Astrocyte (in vitro differentiated cells and primary cell): ENCODE measurements at regions not wholly inside any gene's neighbourhood (a gene's known extent, or its start where the extent isn't known, plus 50 kb on each side); places are given as distances from the start of the nearest gene placed in this dataset.

ENCODE experiments used
- DNase-seq: peaks from one replicate; pipeline ENCODE4 v3.0.0-alpha.2; 2010; ENCODE audit warnings: low read depth
- FAIRE-seq: peaks from 2 replicates; lab custom pipeline; 2011; peaks lifted over from hg19 to GRCh38; lab: Jason Lieb, UNC
- H2AFZ ChIP-seq: 2 replicates; pipeline ENCODE4 v1.6.0; 2012; ENCODE audit warnings: low read depth, low read length, inconsistent platforms
- H3K27ac ChIP-seq: 2 replicates; pipeline ENCODE4 v1.5.1; 2011; ENCODE audit warnings: low read depth, low read length, inconsistent platforms
- H3K27me3 ChIP-seq: 2 replicates; pipeline ENCODE4 v1.6.0; 2011; ENCODE audit warnings: low read length, inconsistent platforms; ENCODE audit not compliant: insufficient read depth
- H3K36me3 ChIP-seq: 2 replicates; pipeline ENCODE4 v1.5.1; 2011; ENCODE audit warnings: low read length, inconsistent platforms; ENCODE audit not compliant: insufficient read depth
- H3K4me1 ChIP-seq: 2 replicates; pipeline ENCODE4 v1.5.1; 2011; ENCODE audit warnings: low read length, inconsistent platforms; ENCODE audit not compliant: insufficient read depth
- H3K4me2 ChIP-seq: 2 replicates; pipeline ENCODE4 v1.6.0; 2012; ENCODE audit warnings: low read length, inconsistent platforms
- H3K4me3 ChIP-seq: 2 replicates; pipeline ENCODE4 v1.5.1; 2011; ENCODE audit warnings: low read depth, mild to moderate bottlenecking, low read length, inconsistent platforms; ENCODE audit not compliant: insufficient read depth
- H3K79me2 ChIP-seq: 2 replicates; pipeline ENCODE4 v1.6.0; 2012; ENCODE audit warnings: mild to moderate bottlenecking, low read length, inconsistent platforms; ENCODE audit not compliant: insufficient read depth
- H3K9ac ChIP-seq: 2 replicates; pipeline ENCODE4 v1.6.0; 2012; ENCODE audit warnings: mild to moderate bottlenecking, low read length, inconsistent platforms
- H3K9me3 ChIP-seq: 2 replicates; pipeline ENCODE4 v1.5.1; 2012; ENCODE audit warnings: low read depth, mild to moderate bottlenecking, low read length, inconsistent platforms; ENCODE audit not compliant: insufficient read depth
- H4K20me1 ChIP-seq: 2 replicates; pipeline ENCODE4 v1.6.0; 2012; ENCODE audit warnings: low read length, inconsistent platforms; ENCODE audit not compliant: insufficient read depth
- H3K27ac Mint-ChIP-seq: one replicate; pipeline ENCODE4 v1.8.0; 2021; ENCODE audit warnings: mild to moderate bottlenecking, mixed read lengths; ENCODE audit not compliant: unreplicated experiment
- H3K27me3 Mint-ChIP-seq: one replicate; pipeline ENCODE4 v1.8.0; 2021; ENCODE audit warnings: low read depth, mixed read lengths; ENCODE audit not compliant: unreplicated experiment
- H3K36me3 Mint-ChIP-seq: one replicate; pipeline ENCODE4 v1.8.0; 2021; ENCODE audit warnings: low read depth, mixed read lengths; ENCODE audit not compliant: unreplicated experiment
- H3K4me1 Mint-ChIP-seq: one replicate; pipeline ENCODE4 v1.8.0; 2021; ENCODE audit warnings: low read depth, mixed read lengths; ENCODE audit not compliant: unreplicated experiment
- H3K4me3 Mint-ChIP-seq: one replicate; pipeline ENCODE4 v1.8.0; 2021; ENCODE audit warnings: mild to moderate bottlenecking, moderate library complexity, mixed read lengths; ENCODE audit not compliant: unreplicated experiment
- H3K9me3 Mint-ChIP-seq: one replicate; pipeline ENCODE4 v1.8.0; 2021; ENCODE audit warnings: mild to moderate bottlenecking, mixed read lengths; ENCODE audit not compliant: unreplicated experiment
- CTCF ChIP-seq: IDR thresholded peaks from 2 replicates; pipeline ENCODE4 v1.5.1; 2011; ENCODE audit warnings: low read depth, mild to moderate bottlenecking, inconsistent platforms, low read length, moderate library complexity; ENCODE audit not compliant: insufficient read depth
- EZH2 ChIP-seq: IDR thresholded peaks from 2 replicates; pipeline ENCODE4 v1.6.1; 2012; ENCODE audit warnings: mild to moderate bottlenecking, low read length, inconsistent platforms; ENCODE audit not compliant: insufficient read depth

GRCh38 chr3:186411994-186412393 lies 50.0 kb upstream of the DGKG start:
- no peaks in the 10 kb centered on the region for H3K9me3 ChIP-seq
- H2AFZ ChIP-seq = no peak overlapping the region
- H3K4me1 ChIP-seq = peaks cover 15% of the 10 kb centered on the region
- H3K9me3 Mint-ChIP-seq = peaks cover 16% of the 10 kb centered on the region
- H3K9ac ChIP-seq = no peak overlapping the region
- no peak overlapping the region for H3K4me2 ChIP-seq
- no peak overlapping the region for H3K27ac ChIP-seq
- no peaks in the 10 kb centered on the region for H3K36me3 ChIP-seq
- no peaks in the 10 kb centered on the region for H3K36me3 Mint-ChIP-seq
- H3K27ac Mint-ChIP-seq = no peak overlapping the region
- no peaks in the 10 kb centered on the region for H4K20me1 ChIP-seq
- TF ChIP-seq CTCF = no peak
- TF ChIP-seq EZH2 = no peak
- H3K79me2 ChIP-seq = no peaks in the 10 kb centered on the region
- DNase-seq = no peak
- H3K4me3 Mint-ChIP-seq = no peak overlapping the region
- H3K27me3 ChIP-seq = peaks cover 6% of the 10 kb centered on the region
- no peak for FAIRE-seq
- H3K4me3 ChIP-seq = no peak overlapping the region
- H3K4me1 Mint-ChIP-seq = peaks cover 24% of the 10 kb centered on the region
- H3K27me3 Mint-ChIP-seq = peaks cover 30% of the 10 kb centered on the region
